ENCODE measurements at regions not wholly inside any gene's neighbourhood (a gene's known extent, or its start where the extent isn't known, plus 50 kb on each side); places are given as distances from the start of the nearest gene placed in this dataset.

DNA sequence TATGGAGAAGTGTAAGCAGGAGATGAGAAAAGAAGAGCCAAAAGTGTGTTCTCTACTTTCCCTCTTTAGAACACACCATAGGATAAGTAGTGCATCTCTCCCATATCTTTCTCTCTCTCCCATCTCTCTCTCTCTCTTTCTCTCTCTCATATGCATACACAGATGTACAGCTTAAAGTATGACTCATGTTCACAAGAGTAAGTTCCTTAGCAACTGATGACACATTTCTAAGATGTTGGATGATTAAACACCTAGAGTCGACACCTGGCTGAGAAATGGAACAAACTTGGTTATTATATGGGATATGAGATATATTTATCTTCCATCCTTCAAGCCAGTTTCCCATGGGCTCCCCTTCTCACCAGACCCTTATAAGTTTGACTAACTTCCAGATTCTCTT is 113.5 kb downstream of the TMEM132E start:
- no peak for DNase-seq

All from NCI-H2081 (cell line).